Thyroid gland (tissue), 4 donors: ENCODE measurements at regions not wholly inside any gene's neighbourhood (a gene's known extent, or its start where the extent isn't known, plus 50 kb on each side); places are given as distances from the start of the nearest gene placed in this dataset.

Experiments
- CTCF ChIP-seq, 6 experiments: fragments of 200-600 bp in 3 of 6; fragments of 450-650 bp in 3 of 6; sonication (generic) in 3 of 6; IDR thresholded peaks; one replicate each; pipeline ENCODE4 v1.5.1; 2016 to 2019; ENCODE audit warnings: antibody characterized with exemption in 6 of 6, mild to moderate bottlenecking in 2 of 6, inconsistent platforms in 1 of 6, moderate library complexity in 1 of 6
- POLR2A ChIP-seq, 2 donors: fragments of 450-650 bp; IDR thresholded peaks; one replicate each; pipeline ENCODE4 v1.6.1; 2017; ENCODE audit warnings: antibody characterized with exemption in 2 of 2, mild to moderate bottlenecking in 2 of 2, moderate library complexity in 1 of 2

GRCh38 chr15:79543097-79543496 is 111.0 kb downstream of the MINAR1 start:
- TF ChIP-seq CTCF (IDR thresholded peaks at IDR 0.05) (no peak), POLR2A (IDR thresholded peaks at IDR 0.05) (no peak)
